ENCODE measurements at regions not wholly inside any gene's neighbourhood (a gene's known extent, or its start where the extent isn't known, plus 50 kb on each side); places are given as distances from the start of the nearest gene placed in this dataset.

DNA sequence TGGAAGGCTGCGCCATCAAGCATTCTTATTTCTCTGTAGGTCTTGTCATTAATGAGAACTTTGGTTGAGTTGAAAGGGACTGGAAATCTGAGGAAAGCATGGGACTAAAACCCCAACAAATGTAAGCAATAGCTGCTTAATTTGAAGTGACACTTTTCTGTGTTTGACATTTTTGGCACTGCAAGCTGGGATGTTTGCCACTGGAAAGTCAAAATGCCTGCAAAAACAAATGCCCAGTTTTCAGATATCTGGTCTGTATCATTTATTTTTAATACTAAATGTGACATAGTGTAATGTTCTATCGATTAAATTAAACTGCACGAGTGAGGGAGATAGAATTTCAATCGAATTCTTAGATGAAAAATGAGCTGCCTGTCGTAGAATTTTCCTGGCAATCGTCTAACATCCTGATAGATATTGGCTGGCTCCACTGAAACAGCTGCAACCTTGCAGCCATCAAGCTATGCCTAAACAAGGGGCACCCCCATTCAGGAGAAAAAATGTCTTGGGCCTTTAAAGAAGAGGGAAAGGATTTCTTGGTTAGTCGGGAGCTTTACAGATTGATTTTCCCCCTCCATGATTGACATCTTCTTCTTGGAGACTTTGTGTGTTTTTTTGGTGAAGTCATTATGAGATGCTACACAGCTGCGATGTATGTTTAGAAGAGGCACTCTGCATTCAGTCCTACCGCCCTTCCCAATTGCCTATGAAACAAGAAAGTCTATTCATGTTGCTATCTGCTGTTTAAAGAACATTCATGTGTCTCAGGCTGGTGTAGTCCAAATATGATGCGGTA lies 316.7 kb upstream of the TBL1XR1 start:
- TF ChIP-seq CTCF (IDR thresholded peaks at IDR 0.05) = no peak
- TF ChIP-seq POLR2A (IDR thresholded peaks at IDR 0.05) = no peak

Measured in heart left ventricle (tissue), 13 donors.